HG03139 (cell line): ENCODE measurements at regions not wholly inside any gene's neighbourhood (a gene's known extent, or its start where the extent isn't known, plus 50 kb on each side); places are given as distances from the start of the nearest gene placed in this dataset.

Source experiments
- ATAC-seq: cut with Tn5 transposase; IDR thresholded peaks from one replicate; pipeline ENCODE4 v1.9.1; 2021; ENCODE audit not compliant: unreplicated experiment

GRCh38 chr3:21142949-21143348 lies 608.1 kb downstream of the ZNF385D start:
- ATAC-seq = no peak

- no peak for ATAC-seq
Observed at GRCh38 chr3:21142031-21142430, 609.0 kb downstream of the ZNF385D start.

- no peak for ATAC-seq
Observed at GRCh38 chr3:21140785-21141184, 610.2 kb downstream of the ZNF385D start.

- ATAC-seq = no peak
Observed at GRCh38 chr3:21138085-21138484, 612.9 kb downstream of the ZNF385D start.

GRCh38 chr3:21132896-21133295 lies 618.1 kb downstream of the ZNF385D start:
- ATAC-seq = no peak

- ATAC-seq = no peak
Observed at GRCh38 chr3:21120826-21121225, 630.2 kb downstream of the ZNF385D start.

- no peak for ATAC-seq
Observed at GRCh38 chr3:21117370-21117769, 633.6 kb downstream of the ZNF385D start.

- ATAC-seq = no peak
Observed at GRCh38 chr3:21109056-21109455, 642.0 kb downstream of the ZNF385D start.

- ATAC-seq = no peak
Observed at GRCh38 chr3:21105784-21106183, 645.2 kb downstream of the ZNF385D start.

- no peak for ATAC-seq
Observed at GRCh38 chr3:21100656-21101359, 650.2 kb downstream of the ZNF385D start.

GRCh38 chr3:21094686-21095085 lies 656.3 kb downstream of the ZNF385D start:
- ATAC-seq = no peak

- no peak for ATAC-seq
Observed at GRCh38 chr3:21073561-21073960, 677.4 kb downstream of the ZNF385D start.

GRCh38 chr3:21067031-21067813 lies 683.8 kb downstream of the ZNF385D start:
- ATAC-seq = no peak

GRCh38 chr3:21062831-21063294 lies 688.1 kb downstream of the ZNF385D start:
- ATAC-seq = no peak

- no peak for ATAC-seq
Observed at GRCh38 chr3:21059404-21059803, 691.6 kb downstream of the ZNF385D start.

GRCh38 chr3:21056293-21056692 lies 694.7 kb downstream of the ZNF385D start:
- no peak for ATAC-seq

- ATAC-seq = no peak
Observed at GRCh38 chr3:21055015-21055414, 696.0 kb downstream of the ZNF385D start.

GRCh38 chr3:21054064-21054463 lies 696.9 kb downstream of the ZNF385D start:
- ATAC-seq = no peak

- no peak for ATAC-seq
Observed at GRCh38 chr3:21049334-21050062, 701.5 kb downstream of the ZNF385D start.

- no peak for ATAC-seq
Observed at GRCh38 chr3:21043139-21043538, 707.9 kb downstream of the ZNF385D start.

GRCh38 chr3:21042184-21042583 lies 708.8 kb downstream of the ZNF385D start:
- no peak for ATAC-seq

- ATAC-seq = no peak
Observed at GRCh38 chr3:21041621-21042020, 709.4 kb downstream of the ZNF385D start.
